ENCODE measurements at regions not wholly inside any gene's neighbourhood (a gene's known extent, or its start where the extent isn't known, plus 50 kb on each side); places are given as distances from the start of the nearest gene placed in this dataset.
"Not testable (repeated sequence)": the region's sequence is repeated elsewhere in the genome, so short reads cannot be mapped to it uniquely, and the experiment has no call there.

DNA sequence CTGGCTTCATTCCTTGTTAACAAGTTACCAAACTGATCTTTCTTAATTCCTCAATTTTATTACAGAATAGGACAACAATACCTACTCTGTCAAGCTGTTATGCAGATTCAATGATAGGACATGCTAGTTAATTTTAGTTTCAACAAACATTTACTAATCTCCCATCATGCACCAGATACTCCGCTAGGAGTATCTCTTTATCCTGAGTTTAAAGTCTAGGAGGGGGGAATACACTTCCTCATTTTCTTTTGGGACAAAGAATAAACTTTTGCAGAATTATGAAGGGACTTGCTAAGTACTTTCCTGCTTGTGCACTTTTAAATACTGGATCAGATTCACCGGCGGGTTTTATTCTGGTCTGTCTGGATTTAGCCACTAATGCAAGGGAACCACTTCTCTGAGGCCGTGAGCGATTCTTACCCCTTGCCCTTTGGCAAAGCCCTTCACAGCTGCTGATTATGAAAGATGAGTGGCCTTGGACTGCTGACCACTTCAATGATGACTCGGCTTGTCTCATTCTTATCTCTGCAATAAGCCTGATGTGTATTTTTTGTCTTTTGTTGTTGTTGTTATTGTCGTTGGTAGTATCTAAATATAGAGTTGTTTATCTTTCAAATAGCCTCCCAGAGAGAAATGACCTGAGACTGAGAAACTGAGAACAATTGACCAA lies 73.9 kb downstream of the RMI1 start:
- DNase-seq, result no peak

DNA sequence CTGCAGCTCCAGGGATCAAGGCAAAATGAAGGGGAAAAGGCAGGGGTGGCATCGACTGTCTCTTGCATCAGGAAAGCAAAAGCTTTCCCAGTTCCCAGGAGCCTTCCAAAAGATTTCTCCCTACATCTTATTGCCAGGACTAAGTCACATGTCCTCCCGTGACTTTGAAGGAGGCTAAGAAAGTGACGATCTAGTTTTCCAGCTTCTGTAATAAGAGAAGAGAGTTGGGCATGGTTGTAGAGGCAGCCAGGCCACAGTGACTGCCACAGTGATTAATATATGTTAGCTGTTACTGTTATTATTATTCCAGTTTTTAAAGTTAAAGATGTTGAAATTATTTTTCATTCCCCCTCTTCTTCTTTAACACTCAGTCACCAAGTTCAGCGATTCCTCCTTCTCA lies 77.1 kb downstream of the RMI1 start:
- DNase-seq, result no peak

DNA sequence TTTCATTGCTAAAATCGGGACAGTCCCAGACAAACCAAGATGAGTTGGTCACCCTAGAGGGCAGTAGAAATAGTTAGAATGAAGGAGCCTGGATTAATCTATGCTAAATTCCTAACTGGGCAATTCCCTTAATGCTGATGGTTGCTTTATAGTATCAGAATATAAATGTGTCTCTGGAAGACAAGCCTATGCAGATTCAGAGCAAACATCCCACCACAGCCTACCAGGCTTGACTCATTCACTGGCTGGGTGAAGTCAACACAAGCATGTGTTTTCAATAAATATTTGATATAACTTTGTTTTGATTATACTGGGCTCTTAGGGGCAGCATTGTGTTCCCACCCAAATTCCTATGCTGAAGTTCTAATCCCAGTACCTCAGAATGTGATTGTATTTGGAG lies 79.3 kb downstream of the RMI1 start:
- peak; percentile 7 for DNase-seq

DNA sequence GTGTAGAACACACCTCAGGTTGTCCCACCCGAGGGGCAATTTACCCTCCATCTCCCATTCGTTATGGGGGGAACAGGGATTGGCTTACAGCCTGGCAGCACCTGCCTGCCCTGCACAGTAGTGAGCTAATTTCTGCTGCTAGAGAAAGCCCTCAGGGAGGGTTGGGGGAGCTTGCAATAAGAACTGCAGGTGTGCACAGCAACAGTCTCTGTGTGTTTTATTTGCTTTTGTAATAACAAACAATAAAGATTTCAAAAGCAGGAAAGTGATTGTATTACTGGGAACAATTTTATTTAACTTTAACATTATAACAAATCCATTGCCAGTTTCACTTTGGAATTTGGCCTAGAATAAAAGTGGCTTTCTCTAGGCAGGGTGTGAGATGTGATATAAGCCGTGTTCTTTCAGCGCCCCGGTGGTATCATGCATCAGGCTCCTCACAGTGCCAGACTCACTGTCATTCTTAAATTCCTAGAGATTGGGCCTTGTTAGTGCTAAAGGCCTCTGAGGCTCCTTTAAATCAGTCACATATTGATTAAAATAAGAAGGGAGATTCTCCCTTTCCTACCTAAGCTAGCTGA lies 81.1 kb downstream of the RMI1 start:
- no peak for DNase-seq

DNA sequence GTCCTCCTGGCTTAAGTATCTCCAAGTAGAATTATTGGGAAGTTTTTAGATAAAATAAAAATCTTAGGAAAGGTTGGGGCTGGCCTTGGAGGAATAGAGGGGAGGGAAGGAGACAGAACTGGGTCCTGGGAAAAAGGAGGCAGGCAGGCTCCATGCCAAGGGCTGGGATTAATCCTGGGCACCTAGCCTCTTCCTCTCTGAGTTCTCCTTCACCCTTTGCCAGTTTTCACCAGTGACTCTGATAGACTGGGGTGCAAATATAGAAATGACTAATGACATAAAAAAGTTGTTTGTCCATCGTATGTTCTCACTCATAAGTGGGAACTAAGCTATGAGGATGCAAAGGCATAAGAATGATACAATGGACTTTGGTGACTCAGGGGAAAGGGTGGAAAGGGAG lies 81.9 kb downstream of the RMI1 start:
- no peak for DNase-seq

DNA sequence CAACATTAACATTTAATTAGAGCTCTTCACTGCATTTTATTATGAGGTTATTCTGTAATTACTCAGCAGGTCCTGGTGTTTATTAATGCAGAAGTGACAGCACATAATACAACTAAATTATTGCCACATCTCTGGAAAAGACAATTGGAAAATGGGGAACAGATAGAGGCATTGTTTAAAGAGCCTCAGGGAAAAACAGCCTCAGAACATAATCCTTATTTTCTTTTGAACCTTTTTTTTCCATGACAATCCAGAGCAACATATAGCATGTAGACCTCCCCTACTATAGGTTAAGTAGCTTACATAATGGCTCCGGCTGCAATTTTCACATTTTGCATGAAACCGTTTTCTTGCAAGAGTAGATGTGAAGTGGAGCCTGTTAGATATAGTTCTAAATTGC lies 87.2 kb downstream of the RMI1 start:
- no peak for DNase-seq

DNA sequence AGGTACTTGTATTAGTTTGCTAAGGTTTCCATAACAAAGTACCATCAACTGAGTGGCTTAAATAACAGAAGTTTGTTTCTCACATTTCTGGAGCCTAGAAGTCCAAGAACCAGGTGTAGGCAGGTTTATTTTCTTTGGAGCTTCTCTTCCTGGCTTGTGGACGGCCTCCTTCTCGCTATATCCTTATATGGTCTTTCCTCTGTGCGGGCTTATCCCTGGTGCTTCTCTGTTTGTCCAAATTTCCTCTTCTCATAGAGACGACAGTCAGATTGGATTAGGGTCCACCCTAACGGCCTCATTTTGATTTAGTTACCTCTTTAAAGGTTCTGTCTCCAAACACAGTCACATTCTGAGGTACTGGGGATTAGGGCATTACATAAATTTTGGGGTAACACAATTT lies 88.3 kb downstream of the RMI1 start:
- no peak for DNase-seq

DNA sequence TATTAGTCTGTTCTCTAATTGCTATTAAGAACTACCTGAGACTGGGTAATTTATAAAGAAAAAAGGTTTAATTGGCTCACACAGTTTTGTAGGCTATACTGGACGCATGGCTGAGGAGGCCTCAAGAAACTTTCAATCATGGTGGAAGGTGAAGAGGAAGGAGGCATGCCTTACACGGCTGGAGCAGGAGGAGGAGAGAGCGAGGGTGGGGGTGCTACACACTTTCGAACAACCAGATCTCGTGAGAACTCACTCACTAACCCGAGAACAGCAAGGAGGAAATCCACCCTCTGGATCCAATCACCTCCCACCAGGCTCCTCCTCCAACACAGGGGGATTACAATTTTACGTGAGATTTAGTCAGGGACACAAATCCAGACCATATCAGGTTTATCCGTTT lies 90.0 kb downstream of the RMI1 start:
- DNase-seq, result no peak

DNA sequence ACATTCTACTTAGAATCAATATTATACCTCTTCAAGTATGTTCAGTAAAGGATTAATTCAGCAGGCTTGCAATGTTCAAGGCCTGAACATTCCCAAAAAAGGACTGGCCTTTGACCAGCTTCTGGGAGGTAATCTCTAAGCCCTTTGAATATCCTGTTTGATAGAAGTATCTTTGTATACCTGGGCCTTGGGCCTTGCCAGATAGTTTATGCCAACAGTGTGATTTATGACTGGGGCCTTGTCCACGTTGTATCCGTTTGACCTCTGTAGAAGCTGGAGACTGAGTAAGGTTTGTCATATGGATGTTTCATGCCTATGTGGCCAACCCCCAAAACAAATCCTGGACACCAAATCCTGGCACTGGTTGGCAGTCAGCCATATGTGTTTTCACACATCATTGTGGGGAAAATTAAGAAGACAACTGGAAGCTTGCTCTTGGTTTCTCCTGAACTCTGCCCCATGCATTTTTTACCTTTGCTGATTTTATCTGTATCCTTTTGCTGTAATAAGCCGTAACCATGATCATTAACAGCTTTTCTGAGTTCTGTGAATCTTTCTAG lies 92.1 kb downstream of the RMI1 start:
- DNase-seq, result no peak

DNA sequence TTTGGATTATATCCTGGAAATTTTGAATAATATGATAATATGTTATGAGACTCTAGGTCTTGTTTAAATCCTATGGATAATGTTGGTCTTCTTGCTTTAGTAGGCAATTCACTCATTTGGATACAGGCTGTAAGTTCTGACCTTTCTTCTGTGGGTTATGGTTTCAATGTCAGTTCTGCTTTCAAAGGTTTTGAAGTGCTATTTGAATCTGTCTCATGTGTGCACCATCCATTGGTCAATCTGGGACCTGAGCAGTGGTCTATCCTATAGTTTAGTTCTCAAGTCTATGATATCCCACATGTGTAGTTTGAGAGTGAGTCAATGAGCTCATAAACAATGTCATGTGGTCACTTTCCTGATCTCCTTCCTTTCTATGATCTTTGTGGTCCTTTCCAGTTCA lies 94.4 kb downstream of the RMI1 start:
- DNase-seq, result no peak

DNA sequence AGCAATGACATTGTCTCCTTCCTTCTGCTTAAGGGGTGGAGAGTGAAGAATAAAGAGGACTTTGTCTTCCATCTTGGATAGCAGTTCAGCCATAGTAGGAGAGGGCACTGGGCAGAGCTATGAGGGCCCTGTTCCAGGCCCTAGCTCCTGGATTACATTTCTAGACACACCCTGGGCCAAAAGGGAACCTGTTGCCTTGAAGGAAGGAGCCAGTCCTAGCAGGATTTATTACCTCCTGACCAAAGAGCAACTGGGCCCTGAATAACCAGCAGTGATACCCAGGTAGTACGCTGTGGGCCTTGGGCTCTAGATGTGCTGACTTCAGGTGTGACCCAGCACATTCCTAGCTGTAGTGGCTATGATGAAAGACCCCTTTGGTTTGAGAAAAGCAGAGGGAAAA lies 95.8 kb downstream of the RMI1 start:
- DNase-seq, result no peak

DNA sequence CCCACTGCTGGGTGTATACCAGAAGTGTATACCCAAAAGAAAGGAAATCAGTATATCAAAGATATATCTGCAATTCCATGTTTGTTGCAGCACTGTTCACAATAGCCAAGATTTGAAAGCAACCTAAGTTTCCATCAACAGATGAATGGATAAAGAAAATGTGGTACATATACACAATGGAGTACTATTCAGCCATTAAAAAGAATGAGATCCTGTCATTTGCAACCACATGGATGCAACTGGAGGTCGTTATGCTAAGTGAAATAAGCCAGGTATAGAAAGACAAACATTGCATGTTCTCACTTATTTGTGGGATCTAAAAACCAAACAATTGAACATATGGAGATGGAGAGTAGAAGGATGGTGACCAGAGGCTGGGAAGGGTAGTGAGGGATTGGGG lies 97.2 kb downstream of the RMI1 start:
- DNase-seq, result not testable (repeated sequence)

DNA sequence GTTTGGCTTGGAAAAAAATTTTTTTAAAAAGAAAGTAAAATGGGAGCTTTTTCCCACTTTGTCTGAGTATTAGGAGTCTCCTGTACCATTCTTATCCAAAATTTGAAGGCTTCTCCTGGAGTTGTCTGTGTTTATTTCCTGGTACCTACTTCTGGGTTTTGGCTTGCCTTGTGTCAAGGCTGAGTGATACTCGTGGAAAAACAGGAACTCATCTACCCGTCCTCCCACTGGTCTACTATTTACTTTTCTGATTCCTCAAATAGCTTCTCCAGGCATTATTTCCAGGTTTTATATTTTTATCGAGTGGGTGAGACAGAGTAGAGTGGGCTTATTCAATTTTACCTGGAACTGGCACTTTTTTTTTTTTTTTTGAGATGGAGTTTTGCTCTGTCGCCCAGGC lies 99.4 kb downstream of the RMI1 start:
- no peak for DNase-seq

DNA sequence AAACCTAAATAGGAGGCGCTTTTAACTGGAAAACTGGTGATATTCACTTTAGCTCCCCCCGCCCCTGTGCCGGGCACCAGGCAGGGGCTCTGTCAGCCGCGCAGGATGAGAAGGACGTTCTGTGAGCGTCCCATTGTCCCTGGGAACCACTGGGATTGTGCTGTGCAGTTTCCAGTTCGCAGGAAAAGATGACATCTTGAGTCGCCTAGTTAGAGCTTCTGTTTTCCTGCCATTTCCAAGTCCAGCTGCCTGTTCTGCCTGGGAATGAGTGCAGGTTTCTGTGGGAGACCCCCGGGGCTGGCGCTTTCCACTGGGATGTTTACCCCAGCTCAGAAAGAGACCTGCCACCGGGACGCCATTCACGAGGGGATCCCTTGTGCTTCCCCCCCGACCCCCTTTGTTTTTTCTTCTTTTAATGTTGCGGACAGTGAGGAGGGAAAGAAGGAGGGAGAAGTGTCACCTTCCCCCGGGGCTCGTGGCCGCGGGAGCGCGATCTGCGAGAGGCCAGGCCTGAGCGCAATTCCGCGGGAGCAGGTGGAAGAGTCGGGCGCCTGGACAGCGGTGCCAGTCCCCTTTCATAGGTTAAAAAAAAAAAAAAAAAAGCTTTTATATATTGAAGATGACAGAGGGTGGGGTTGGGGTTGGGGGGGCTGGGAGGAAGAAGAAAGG lies 121.5 kb downstream of the RMI1 start:
- no peak for DNase-seq

DNA sequence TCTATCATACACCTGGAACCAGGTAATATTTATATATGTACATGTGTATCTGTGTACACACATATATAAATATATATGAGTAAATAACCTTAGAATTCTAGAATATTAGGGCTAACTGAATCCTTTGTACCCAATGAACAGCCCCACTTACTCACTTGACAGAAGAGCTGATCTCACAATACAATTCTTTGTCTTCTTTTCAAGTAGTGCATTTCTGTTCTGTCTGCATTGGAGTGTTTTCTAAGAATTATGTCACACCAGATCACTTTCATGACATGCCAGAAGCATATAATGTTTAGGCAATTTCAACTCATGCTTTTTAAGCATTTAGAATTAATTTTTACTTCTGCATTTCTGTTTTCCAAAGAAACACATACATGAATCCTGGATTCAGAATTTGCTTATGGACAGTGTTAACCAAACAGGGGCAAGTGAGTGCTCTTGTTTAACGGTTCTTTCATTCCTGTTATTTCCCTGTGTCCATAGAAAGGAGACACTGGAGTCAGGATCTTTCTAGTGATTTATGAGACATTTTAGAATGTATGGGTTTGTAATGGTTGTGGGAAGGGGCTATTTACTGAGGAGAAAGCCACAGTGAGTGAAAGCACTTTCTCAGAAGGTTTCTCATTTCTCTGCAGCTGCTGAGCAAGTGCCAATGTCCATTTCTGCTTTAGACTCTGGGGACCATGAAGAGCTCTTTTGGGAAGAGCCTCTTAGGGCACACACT lies 123.2 kb downstream of the RMI1 start:
- no peak for DNase-seq

DNA sequence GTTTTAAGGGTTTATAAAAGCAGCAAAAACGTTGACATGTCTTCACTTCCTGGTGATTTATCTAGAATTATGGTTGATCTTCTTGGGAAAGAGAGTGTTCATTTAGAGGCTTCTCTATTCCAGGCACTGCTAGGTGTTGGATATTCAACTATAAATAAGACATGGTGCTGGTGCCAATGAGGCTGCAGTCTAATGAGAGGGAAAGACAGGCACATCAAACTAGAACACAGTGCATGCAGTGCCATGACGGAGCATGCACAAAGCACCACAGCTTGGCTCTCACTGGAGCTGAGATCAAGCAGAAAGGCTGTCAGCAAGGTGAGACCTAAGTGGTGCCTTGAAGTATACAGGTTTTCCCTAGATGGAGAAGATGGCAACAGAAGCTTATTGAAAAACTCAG lies 126.5 kb downstream of the RMI1 start:
- DNase-seq, result no peak

DNA sequence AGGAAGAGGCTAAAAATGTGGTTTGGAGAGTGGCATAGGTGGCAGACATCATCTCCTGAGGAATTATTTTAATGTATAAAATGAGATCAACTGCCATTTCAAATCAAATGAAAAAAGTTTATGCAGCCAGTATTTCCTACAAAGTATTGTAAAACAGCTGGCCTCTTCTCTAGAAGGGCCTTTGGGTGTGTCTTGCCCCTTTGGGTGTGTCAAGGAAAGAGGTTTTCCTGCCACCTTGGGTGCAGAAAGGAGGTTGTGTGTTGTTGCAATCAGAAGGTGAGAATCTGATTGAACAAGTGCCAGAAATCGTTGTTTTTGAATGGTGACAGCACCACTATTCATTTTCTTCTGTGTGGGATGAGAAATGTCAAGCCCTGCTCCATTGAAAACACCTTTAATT lies 127.4 kb downstream of the RMI1 start:
- no peak for DNase-seq

DNA sequence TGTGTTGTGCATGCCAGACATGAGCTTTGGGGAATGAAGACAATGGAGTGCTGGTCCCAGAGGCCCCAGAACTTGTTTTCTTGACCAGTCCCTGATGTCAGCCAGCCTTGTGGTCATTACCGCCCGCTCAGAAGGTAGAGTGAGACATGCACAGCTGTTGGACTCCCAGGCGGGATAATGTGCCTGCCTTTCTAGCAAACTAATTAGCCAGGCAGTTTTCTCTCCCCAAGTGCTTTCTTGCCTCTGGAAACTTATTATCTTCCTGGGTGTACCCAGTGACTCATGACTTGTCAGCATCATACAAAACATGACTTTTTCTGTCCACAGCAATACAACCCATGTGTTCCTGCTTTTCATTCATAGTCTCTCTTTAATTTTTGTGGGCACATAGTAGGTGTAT lies 131.1 kb downstream of the RMI1 start:
- DNase-seq, result no peak

DNA sequence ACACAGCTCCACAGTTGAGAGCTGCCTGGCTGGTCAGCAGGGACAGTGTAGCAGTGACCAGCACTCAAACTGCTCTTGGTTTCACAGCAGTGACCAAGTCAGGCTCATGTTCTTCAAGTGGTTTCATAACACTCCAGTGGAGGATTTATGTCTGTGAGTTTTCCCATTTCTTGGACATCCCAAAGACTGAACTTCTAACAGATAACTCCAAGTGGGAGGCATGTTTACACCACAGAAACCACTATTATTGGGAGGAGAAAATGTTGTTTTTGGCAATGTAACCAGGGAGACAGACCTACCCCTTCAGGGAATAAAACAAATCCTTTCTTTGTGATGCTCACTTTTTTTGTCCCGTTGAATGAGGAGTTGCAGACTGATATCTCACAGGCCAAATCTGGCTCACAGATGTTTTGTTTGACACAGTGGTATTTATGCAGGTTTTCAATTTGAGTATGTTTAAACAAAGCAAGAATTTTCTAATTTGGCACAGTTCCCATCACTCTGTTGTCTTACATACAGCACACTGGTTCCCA lies 141.5 kb downstream of the RMI1 start:
- DNase-seq, result peak; percentile 26

DNA sequence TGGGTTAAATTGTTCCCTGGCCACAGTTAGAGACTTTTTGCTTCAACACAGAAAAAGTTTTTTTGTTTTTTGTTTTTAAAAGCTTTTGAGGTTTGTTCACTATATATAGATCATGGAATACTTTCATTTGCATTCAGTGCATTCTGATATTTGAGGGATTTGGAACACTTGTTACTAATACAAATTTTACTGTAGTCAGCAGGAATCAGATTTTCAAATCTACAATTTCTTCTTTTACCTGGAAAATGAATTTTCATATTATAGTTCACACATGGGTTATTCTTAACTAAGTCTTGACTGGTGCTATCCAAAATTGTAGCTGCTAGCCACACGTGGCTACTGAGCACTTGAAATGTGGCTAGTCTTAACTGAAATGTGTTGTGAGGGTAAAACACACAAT lies 142.0 kb downstream of the RMI1 start:
- DNase-seq, result no peak

DNA sequence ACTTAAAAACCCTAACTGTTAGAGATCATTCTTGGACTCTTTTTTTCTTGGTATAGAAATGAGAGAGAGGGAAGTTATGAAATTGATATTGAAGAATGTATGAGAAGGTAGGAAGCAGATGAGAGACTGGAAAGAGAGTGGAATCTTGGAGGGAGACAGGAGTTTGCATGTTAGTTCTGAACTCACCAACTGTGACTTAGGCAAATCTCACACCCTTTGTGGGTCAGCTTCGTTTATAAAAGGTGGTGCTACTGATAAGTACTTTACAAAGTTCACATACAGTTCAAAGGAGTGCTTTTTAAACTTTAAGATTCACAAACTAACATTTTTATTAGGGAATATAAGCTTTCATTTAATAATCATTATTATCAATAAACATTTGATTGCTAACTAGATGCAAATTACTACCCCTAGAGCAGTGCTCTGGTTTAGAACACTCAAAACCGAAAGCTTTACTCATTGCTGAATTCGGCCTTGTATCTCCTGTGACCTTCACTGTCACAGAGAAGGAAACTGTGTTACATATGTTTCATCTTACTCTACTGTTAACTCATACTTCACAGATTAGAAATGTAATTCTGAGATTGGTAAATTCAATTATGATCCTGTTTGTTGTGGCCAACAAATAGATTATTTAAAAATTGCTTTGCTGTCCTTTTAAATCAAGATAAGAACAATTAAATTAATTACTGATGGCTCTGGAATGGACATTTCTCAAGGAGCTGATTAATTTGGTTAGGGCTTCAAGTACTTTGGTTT lies 143.2 kb downstream of the RMI1 start:
- DNase-seq, result no peak

DNA sequence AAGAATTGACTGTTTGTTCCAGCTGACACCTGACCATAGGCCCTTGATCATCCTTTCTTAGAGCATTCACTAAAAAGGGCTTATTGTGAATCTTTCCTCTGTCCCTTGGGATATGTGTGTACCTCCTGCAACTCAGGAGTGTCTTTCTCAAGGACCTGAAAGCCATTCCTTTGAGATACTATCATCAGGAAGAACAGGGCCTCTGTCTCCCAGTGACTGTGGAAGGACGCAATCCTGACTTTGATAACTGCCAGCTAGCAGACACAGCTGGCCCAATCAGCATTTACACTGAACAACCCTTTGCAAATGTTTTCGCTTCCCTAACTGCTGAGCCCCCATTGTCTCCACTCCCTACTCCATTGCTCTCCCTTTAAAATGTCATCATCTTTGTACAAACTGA lies 144.4 kb downstream of the RMI1 start:
- no peak for DNase-seq
